ENCODE measurements at regions not wholly inside any gene's neighbourhood (a gene's known extent, or its start where the extent isn't known, plus 50 kb on each side); places are given as distances from the start of the nearest gene placed in this dataset.

DNA sequence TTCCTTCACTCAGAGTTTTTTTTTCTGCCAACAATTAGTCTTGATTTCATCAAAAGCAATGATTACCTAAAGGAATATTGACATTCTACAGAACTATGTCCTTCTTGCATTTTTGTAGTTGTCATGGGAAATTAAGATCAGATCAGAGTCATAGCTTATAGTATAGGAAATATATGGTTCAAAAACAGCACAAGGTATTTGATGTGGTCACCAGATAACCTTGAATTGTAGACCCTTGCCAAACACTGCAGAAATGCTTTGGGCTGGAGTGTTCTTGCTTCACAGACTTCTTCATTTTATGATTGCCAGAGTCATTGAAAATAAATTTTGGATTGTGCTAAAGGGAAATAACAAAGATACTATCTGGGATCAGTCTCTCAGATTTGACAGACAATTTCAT is 103.7 kb downstream of the AKAP11 start:
- TF ChIP-seq SP1 (IDR thresholded peaks at IDR 0.05) (no peak), FOXA1 (IDR thresholded peaks at IDR 0.05) (no peak), FOXM1 (IDR thresholded peaks at IDR 0.05; ENCODE audit: borderline replicate concordance) (no peak), SUZ12 (IDR thresholded peaks at IDR 0.05) (no peak), BHLHE40 (IDR thresholded peaks at IDR 0.05; ENCODE audit: borderline replicate concordance) (no peak), TARDBP (IDR thresholded peaks at IDR 0.05) (no peak), NFRKB (IDR thresholded peaks at IDR 0.05) (no peak), CTBP1 (IDR thresholded peaks at IDR 0.05; ENCODE audit: borderline replicate concordance) (no peak), L3MBTL2 (conservative IDR thresholded peaks at IDR 0.05) (no peak), FOXK2 (IDR thresholded peaks at IDR 0.05) (no peak), LEF1 (IDR thresholded peaks at IDR 0.05; ENCODE audit: borderline replicate concordance) (no peak), ZNF384 (IDR thresholded peaks at IDR 0.05) (no peak), HDGF (IDR thresholded peaks at IDR 0.05; ENCODE audit: borderline replicate concordance) (no peak)
- TF ChIP-seq, protein P1, sequence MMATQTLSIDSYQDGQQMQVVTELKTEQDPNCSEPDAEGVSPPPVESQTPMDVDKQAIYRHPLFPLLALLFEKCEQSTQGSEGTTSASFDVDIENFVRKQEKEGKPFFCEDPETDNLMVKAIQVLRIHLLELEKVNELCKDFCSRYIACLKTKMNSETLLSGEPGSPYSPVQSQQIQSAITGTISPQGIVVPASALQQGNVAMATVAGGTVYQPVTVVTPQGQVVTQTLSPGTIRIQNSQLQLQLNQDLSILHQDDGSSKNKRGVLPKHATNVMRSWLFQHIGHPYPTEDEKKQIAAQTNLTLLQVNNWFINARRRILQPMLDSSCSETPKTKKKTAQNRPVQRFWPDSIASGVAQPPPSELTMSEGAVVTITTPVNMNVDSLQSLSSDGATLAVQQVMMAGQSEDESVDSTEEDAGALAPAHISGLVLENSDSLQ (IDR thresholded peaks at IDR 0.05) = no peak

Measured in HEK293T (cell line).